ENCODE measurements at regions not wholly inside any gene's neighbourhood (a gene's known extent, or its start where the extent isn't known, plus 50 kb on each side); places are given as distances from the start of the nearest gene placed in this dataset.

GRCh38 chr3:29137601-29138000 lies 143.3 kb upstream of the RBMS3 start:
- TF ChIP-seq POLR2A (IDR thresholded peaks at IDR 0.05; ENCODE audit: extremely low read depth, insufficient read length): no peak
- no peak for TF ChIP-seq CTCF (IDR thresholded peaks at IDR 0.05; ENCODE audit: low read depth, low read length)
- no peak for TF ChIP-seq MAX (IDR thresholded peaks at IDR 0.05; ENCODE audit: low read depth, low read length)
- no peak for TF ChIP-seq MYC (IDR thresholded peaks at IDR 0.05; ENCODE audit: low read depth, low read length)
